ENCODE measurements at regions not wholly inside any gene's neighbourhood (a gene's known extent, or its start where the extent isn't known, plus 50 kb on each side); places are given as distances from the start of the nearest gene placed in this dataset.
"Not testable (repeated sequence)": the region's sequence is repeated elsewhere in the genome, so short reads cannot be mapped to it uniquely, and the experiment has no call there.

- Mint-ChIP-seq H3K9me3 (no peaks in the 10 kb centered on the region), H3K27ac (no peak overlapping the region), H3K4me3 (no peak overlapping the region), H3K27me3 (peaks cover 6% of the 10 kb centered on the region), H3K36me3 (no peaks in the 10 kb centered on the region), H3K4me1 (ENCODE audit: unreplicated experiment) (peaks cover 5% of the 10 kb centered on the region)
- DNase-seq (ENCODE audit: extremely low spot score, unreplicated experiment) = no peak
- no peak for TF ChIP-seq CTCF (conservative IDR thresholded peaks at IDR 0.05)
These were observed 174.7 kb downstream of the CD47 start for GRCh38 chr3:107916171-107916570.

- H3K36me3 Mint-ChIP-seq = no peaks in the 10 kb centered on the region
- H3K27ac Mint-ChIP-seq = no peak overlapping the region
These were observed 175.1 kb downstream of the CD47 start for GRCh38 chr3:107915706-107916105.

GRCh38 chr3:107913701-107914100, 177.1 kb downstream of the CD47 start:
- Mint-ChIP-seq H3K9me3 (no peaks in the 10 kb centered on the region), H3K4me3 (no peak overlapping the region), H3K4me1 (ENCODE audit: unreplicated experiment) (peaks cover 10% of the 10 kb centered on the region), H3K27me3 (peaks cover 10% of the 10 kb centered on the region), H3K36me3 (no peaks in the 10 kb centered on the region), H3K27ac (no peak overlapping the region)
- TF ChIP-seq CTCF (conservative IDR thresholded peaks at IDR 0.05) = no peak
- no peak for DNase-seq (ENCODE audit: extremely low spot score, unreplicated experiment)

More at GRCh38 chr3:107915706-107916105, 175.1 kb downstream of the CD47 start:
- no peak for DNase-seq (ENCODE audit: extremely low spot score, unreplicated experiment)
- TF ChIP-seq CTCF (conservative IDR thresholded peaks at IDR 0.05) = no peak
- peaks cover 6% of the 10 kb centered on the region for H3K4me1 Mint-ChIP-seq (ENCODE audit: unreplicated experiment)
- H3K4me3 Mint-ChIP-seq = no peak overlapping the region
- H3K9me3 Mint-ChIP-seq = no peaks in the 10 kb centered on the region
- H3K27me3 Mint-ChIP-seq = peaks cover 6% of the 10 kb centered on the region

- TF ChIP-seq CTCF (conservative IDR thresholded peaks at IDR 0.05) = no peak
- Mint-ChIP-seq H3K9me3 (peaks cover 7% of the 10 kb centered on the region), H3K27ac (no peak overlapping the region), H3K4me1 (ENCODE audit: unreplicated experiment) (peaks cover 11% of the 10 kb centered on the region), H3K36me3 (no peaks in the 10 kb centered on the region), H3K27me3 (peaks cover 7% of the 10 kb centered on the region), H3K4me3 (no peak overlapping the region)
- no peak for DNase-seq (ENCODE audit: extremely low spot score, unreplicated experiment)
These were observed 179.4 kb downstream of the CD47 start for GRCh38 chr3:107911337-107912000.

- TF ChIP-seq CTCF (conservative IDR thresholded peaks at IDR 0.05) = no peak
- Mint-ChIP-seq H3K36me3 (no peaks in the 10 kb centered on the region), H3K4me1 (ENCODE audit: unreplicated experiment) (peaks cover 16% of the 10 kb centered on the region), H3K27me3 (peaks cover 7% of the 10 kb centered on the region), H3K4me3 (no peak overlapping the region), H3K27ac (no peak overlapping the region), H3K9me3 (peaks cover 7% of the 10 kb centered on the region)
- DNase-seq (ENCODE audit: extremely low spot score, unreplicated experiment) = no peak
These were observed 180.0 kb downstream of the CD47 start for GRCh38 chr3:107910713-107911259.

GRCh38 chr3:107909583-107909982, 181.2 kb downstream of the CD47 start:
- H3K4me3 Mint-ChIP-seq; H3K36me3 Mint-ChIP-seq; DNase-seq (ENCODE audit: extremely low spot score, unreplicated experiment); H3K9me3 Mint-ChIP-seq; H3K27me3 Mint-ChIP-seq; H3K27ac Mint-ChIP-seq: not testable (repeated sequence)
- H3K4me1 Mint-ChIP-seq (ENCODE audit: unreplicated experiment) = peaks cover 16% of the 10 kb centered on the region
